ENCODE measurements at regions not wholly inside any gene's neighbourhood (a gene's known extent, or its start where the extent isn't known, plus 50 kb on each side); places are given as distances from the start of the nearest gene placed in this dataset.
A peak's percentile ranks its signal among the peaks of the same experiment; 100 is the strongest.

DNA sequence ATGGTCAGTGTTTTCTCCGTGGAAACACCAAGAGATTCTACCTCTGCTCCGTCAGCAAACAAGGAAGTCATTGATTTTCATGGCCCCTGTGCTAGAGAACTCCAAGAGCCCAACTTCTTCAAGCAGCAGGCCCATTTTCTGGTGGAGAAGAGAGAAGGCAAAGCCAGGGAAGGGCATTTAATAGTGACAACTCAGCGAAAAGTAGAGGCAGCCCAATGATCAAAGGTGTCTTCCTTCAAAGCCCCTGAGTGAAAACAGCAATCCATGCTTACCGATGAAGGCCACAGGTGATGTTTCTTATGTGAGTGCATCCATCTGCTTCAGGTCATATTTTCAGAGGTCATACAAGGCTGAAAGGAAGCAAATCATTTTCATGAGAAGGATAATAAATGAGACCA lies 77.3 kb downstream of the VCPKMT start:
- TF ChIP-seq PPARA (CRISPR knock-in tag; IDR thresholded peaks at IDR 0.05; ENCODE audit: borderline replicate concordance) (no peak), BACH2 (CRISPR knock-in tag; IDR thresholded peaks at IDR 0.05; ENCODE audit: borderline replicate concordance) (no peak), TCF4 (CRISPR knock-in tag; IDR thresholded peaks at IDR 0.05; ENCODE audit: borderline replicate concordance) (no peak), SNAI2 (CRISPR knock-in tag; IDR thresholded peaks at IDR 0.05) (no peak)
- TF ChIP-seq, protein P1, sequence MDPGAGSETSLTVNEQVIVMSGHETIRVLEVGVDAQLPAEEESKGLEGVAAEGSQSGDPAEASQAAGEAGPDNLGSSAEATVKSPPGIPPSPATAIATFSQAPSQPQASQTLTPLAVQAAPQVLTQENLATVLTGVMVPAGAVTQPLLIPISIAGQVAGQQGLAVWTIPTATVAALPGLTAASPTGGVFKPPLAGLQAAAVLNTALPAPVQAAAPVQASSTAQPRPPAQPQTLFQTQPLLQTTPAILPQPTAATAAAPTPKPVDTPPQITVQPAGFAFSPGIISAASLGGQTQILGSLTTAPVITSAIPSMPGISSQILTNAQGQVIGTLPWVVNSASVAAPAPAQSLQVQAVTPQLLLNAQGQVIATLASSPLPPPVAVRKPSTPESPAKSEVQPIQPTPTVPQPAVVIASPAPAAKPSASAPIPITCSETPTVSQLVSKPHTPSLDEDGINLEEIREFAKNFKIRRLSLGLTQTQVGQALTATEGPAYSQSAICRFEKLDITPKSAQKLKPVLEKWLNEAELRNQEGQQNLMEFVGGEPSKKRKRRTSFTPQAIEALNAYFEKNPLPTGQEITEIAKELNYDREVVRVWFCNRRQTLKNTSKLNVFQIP (CRISPR knock-in tag; IDR thresholded peaks at IDR 0.05; ENCODE audit: borderline replicate concordance, low read depth): no peak
- TF ChIP-seq, protein P2, sequence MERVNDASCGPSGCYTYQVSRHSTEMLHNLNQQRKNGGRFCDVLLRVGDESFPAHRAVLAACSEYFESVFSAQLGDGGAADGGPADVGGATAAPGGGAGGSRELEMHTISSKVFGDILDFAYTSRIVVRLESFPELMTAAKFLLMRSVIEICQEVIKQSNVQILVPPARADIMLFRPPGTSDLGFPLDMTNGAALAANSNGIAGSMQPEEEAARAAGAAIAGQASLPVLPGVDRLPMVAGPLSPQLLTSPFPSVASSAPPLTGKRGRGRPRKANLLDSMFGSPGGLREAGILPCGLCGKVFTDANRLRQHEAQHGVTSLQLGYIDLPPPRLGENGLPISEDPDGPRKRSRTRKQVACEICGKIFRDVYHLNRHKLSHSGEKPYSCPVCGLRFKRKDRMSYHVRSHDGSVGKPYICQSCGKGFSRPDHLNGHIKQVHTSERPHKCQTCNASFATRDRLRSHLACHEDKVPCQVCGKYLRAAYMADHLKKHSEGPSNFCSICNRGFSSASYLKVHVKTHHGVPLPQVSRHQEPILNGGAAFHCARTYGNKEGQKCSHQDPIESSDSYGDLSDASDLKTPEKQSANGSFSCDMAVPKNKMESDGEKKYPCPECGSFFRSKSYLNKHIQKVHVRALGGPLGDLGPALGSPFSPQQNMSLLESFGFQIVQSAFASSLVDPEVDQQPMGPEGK (CRISPR knock-in tag; IDR thresholded peaks at IDR 0.05; ENCODE audit: borderline replicate concordance): no peak
- ATAC-seq: no peak

DNA sequence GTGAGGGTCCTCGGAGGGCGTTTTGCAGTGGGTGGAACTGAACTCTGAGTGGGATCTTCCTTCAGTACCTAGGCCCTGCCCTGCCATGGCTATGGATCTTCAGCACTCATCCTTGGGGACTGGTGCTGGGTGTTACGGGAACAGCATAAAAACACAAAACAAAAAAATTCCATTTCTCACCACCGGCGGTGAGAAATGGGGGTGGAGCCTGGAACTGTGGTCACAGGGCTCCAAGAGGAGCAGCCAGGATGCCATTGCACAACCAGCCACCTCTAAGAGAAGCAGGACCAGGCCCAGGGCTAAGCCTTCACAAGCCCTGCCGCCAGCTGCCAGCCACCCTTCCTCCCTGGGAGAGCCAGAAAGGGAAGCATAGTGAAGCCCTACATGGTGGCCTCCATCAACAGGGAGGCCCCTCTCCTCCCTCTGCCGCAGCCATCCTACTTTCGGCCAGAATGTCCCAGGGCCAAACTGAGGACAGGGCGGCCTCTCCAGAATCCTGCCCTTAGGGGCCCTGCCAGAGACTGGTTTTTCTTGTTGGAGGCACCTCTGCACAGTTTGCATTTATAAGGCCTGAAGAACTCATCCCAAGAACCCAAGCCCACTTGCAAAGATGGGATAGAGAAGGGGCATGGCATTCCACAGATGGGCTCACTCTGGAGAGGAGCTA lies 76.5 kb downstream of the VCPKMT start:
- TF ChIP-seq ZNF565 (CRISPR knock-in tag; conservative IDR thresholded peaks at IDR 0.05; ENCODE audit: low read depth) (no peak), ESRRG (CRISPR knock-in tag; IDR thresholded peaks at IDR 0.05) (no peak), PPARA (CRISPR knock-in tag; IDR thresholded peaks at IDR 0.05; ENCODE audit: borderline replicate concordance) (no peak), OSR1 (CRISPR knock-in tag; IDR thresholded peaks at IDR 0.05) (no peak), BACH2 (CRISPR knock-in tag; IDR thresholded peaks at IDR 0.05; ENCODE audit: borderline replicate concordance) (no peak), TCF4 (CRISPR knock-in tag; IDR thresholded peaks at IDR 0.05; ENCODE audit: borderline replicate concordance) (no peak), ZNF8 (CRISPR knock-in tag; IDR thresholded peaks at IDR 0.05) (no peak), ZFP30 (CRISPR knock-in tag; IDR thresholded peaks at IDR 0.05) (no peak), ZC3H10 (CRISPR knock-in tag; IDR thresholded peaks at IDR 0.05) (no peak), SNAI2 (CRISPR knock-in tag; IDR thresholded peaks at IDR 0.05) (no peak), ZFP3 (CRISPR knock-in tag; IDR thresholded peaks at IDR 0.05) (no peak)
- TF ChIP-seq, protein P2 (CRISPR knock-in tag; IDR thresholded peaks at IDR 0.05; ENCODE audit: borderline replicate concordance): no peak
- TF ChIP-seq, protein P3, sequence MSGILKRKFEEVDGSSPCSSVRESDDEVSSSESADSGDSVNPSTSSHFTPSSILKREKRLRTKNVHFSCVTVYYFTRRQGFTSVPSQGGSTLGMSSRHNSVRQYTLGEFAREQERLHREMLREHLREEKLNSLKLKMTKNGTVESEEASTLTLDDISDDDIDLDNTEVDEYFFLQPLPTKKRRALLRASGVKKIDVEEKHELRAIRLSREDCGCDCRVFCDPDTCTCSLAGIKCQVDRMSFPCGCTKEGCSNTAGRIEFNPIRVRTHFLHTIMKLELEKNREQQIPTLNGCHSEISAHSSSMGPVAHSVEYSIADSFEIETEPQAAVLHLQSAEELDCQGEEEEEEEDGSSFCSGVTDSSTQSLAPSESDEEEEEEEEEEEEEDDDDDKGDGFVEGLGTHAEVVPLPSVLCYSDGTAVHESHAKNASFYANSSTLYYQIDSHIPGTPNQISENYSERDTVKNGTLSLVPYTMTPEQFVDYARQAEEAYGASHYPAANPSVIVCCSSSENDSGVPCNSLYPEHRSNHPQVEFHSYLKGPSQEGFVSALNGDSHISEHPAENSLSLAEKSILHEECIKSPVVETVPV (CRISPR knock-in tag; IDR thresholded peaks at IDR 0.05): no peak
- TF ChIP-seq, protein P4, sequence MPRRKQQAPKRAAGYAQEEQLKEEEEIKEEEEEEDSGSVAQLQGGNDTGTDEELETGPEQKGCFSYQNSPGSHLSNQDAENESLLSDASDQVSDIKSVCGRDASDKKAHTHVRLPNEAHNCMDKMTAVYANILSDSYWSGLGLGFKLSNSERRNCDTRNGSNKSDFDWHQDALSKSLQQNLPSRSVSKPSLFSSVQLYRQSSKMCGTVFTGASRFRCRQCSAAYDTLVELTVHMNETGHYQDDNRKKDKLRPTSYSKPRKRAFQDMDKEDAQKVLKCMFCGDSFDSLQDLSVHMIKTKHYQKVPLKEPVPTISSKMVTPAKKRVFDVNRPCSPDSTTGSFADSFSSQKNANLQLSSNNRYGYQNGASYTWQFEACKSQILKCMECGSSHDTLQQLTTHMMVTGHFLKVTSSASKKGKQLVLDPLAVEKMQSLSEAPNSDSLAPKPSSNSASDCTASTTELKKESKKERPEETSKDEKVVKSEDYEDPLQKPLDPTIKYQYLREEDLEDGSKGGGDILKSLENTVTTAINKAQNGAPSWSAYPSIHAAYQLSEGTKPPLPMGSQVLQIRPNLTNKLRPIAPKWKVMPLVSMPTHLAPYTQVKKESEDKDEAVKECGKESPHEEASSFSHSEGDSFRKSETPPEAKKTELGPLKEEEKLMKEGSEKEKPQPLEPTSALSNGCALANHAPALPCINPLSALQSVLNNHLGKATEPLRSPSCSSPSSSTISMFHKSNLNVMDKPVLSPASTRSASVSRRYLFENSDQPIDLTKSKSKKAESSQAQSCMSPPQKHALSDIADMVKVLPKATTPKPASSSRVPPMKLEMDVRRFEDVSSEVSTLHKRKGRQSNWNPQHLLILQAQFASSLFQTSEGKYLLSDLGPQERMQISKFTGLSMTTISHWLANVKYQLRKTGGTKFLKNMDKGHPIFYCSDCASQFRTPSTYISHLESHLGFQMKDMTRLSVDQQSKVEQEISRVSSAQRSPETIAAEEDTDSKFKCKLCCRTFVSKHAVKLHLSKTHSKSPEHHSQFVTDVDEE (CRISPR knock-in tag; IDR thresholded peaks at IDR 0.05): no peak
- ATAC-seq: no peak

DNA sequence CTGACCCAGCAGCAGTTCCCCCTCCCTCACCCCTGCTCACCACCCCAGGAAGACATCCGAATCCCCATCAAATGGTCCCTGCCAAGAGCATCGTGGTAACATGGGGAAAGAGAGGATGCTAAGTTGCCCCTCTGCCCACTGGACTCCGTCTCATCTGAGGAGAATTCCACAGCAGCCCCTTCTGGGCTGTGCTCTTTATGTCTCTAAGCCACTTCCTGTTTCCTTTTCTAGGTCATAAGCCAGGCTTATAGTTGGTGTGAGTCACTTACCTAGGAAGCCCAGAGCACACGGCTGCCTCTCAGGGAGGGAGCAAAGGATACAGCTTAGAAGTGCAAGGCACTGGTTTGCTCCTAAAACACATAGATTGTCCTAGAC lies 76.0 kb downstream of the VCPKMT start:
- peak; percentile 66 for ATAC-seq
- no peak for TF ChIP-seq ARNTL (CRISPR knock-in tag; IDR thresholded peaks at IDR 0.05; ENCODE audit: borderline replicate concordance, low read depth)
- no peak for TF ChIP-seq ZFP30 (CRISPR knock-in tag; IDR thresholded peaks at IDR 0.05)
- no peak for TF ChIP-seq BACH2 (CRISPR knock-in tag; IDR thresholded peaks at IDR 0.05; ENCODE audit: borderline replicate concordance)
- TF ChIP-seq TCF4 (CRISPR knock-in tag; IDR thresholded peaks at IDR 0.05; ENCODE audit: borderline replicate concordance): no peak
- TF ChIP-seq SNAI2 (CRISPR knock-in tag; IDR thresholded peaks at IDR 0.05): no peak
